ENCODE measurements at regions not wholly inside any gene's neighbourhood (a gene's known extent, or its start where the extent isn't known, plus 50 kb on each side); places are given as distances from the start of the nearest gene placed in this dataset.

DNA sequence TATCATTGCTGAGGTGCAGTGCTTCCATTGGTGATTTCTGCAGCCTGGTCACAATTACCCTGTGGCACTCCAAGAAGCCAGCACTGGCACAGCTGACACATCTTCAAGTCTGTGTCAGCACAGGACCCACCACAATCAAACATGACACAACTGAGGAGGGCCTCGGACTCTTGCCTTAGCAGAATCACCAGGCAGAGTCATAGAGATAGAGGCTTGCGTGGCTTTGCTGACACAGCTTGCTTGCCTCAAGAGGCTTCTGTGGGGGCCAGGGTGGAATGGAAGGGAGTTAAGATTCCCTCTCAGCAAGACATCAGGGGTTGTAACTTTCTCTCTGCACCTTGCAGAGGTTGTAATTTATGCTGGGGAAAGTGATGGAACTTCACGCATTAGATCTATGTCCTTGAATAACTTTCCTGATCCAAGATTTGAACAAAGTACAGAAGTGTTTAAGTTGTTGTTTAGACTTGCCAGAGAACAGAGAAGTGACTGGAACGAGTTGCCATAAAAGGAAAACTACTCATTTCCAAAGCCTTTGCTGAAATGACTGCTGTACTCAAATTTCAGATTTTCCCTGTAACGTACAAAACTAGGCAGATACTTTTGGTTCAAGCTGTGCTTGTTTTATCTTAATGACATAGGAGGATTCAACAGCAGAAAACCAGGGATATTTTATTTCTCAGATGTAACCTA lies 170.7 kb downstream of the DIPK2A start:
- DNase-seq (ENCODE audit: low spot score): no peak

DNA sequence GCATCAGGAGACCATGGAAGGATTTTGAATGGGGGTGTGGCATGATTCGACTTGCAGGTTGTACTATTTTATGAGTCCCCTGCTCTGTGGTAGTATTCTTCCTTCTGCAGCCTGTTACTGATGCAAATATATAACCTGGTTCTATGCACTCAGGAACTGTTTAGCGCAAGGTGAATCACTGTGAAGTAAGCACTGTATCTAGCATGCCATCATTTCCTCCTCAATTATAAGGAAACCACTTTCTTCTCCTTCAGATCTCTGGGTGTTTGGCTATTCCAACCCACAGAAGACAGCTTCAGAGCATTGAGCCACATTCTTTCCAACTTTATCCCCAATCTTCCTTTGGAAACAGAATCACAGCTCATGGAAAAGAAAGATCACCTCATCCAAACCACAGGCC lies 176.7 kb downstream of the DIPK2A start:
- DNase-seq (ENCODE audit: low spot score): no peak

DNA sequence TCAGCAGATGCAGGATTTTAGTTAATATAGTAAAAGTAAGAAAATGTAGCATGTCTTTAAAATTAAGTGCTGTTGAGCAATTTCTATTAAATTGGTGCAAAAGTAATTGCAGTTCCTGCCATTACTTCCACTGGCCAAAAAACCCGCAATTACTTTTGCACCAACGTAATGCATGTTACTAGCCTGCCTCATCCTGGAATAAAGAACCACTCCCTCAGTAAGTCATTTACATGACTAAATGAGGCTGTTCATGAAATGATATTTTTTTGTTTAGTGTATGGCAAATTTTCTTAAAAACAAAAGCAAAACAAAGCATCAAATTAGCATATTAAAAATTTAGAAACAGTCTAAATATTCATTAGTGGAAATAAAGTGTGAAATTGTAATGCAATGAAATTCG lies 180.4 kb downstream of the DIPK2A start:
- no peak for DNase-seq (ENCODE audit: low spot score)

DNA sequence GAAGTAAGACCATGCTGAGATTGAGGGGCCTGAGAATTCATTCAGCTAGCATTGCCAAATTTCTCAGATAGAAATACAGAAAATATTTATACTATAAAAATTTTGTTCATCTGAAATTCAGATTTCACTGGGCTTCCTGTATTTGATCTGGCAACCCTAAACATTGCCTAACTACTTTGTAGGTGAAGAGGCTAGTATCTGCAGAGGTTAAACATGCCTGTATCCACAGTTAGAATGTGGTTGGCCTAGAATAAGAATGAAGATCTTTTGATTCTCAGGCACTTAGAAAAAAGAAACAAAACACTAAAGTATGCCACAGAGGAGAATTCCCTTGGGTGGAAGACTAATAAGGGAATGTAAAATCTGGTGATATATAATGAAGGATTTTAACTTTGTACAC lies 189.0 kb downstream of the DIPK2A start:
- no peak for DNase-seq (ENCODE audit: low spot score)

DNA sequence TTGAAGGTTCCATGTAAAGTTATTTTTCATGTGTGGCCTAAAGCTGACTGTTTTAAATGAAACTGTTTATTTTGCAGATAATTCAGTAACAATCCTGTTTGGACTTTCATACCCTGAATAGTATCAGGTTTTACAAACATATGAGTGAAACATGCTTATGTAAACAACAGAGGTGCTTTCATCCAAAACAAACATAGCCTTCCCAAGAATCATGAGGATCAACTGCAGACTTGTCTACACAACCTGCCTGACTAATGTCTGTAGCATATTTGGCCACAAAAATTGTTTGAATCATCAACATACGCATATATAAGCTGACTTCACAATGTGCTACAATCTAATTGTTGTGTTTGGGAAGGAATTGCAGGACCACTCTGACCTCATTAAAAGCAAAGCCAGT lies 190.4 kb downstream of the DIPK2A start:
- DNase-seq (ENCODE audit: low spot score): no peak

DNA sequence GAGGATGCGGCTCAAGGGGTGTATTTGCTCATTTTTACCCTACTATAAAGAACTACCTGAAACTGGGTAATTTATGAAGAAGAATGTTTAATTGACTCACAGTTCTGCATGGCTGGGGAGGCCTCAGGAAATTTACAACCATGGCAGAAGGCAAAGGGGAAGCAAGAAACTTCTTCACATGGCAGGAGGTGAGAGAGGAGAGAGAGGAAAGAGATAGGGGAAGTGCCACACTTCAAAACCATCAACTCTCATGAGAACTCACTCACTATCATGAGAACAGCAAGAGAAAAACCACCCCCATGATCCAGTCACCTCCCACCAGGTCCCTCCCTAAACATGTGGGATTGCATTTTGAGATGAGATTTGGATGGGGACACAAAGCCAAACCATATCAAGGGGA lies 192.7 kb downstream of the DIPK2A start:
- DNase-seq (ENCODE audit: low spot score): no peak

DNA sequence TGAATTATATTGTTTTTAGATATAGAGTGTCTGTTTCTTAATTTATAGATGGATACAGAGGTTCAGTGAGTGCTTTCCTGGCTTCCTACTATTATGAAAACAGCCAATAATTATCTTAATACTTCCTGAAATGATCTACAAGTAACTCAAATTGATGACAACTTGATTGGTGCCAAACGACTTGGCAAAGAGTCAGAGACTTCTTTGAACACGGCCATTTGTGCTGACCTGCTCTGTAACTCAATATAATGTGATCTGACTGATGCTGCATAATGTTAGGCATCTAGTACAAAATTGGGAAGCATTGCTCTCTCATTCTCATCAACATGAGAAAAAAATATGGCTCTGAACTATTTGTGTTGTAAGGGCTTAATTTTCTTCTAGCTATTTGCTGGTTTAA lies 193.9 kb downstream of the DIPK2A start:
- DNase-seq (ENCODE audit: low spot score): no peak

DNA sequence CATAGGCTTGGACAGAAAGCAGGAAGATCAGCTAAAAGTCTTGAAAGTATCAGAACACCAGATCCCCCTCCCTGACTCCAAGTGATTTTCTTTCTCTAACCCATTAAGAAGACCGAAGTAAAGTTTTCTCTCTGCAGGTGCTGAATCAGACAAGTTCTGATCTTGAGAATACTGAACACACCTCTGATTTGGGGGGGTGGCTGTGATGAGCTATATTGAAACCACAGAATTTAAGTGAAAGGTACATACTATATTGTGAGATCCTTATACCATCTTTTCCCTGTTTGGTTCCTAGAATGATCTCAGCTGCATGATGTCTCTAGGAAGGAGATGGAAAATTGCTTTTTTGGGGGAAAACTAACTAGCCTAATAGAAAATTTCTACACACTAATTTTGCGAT lies 196.0 kb downstream of the DIPK2A start:
- DNase-seq (ENCODE audit: low spot score): no peak

DNA sequence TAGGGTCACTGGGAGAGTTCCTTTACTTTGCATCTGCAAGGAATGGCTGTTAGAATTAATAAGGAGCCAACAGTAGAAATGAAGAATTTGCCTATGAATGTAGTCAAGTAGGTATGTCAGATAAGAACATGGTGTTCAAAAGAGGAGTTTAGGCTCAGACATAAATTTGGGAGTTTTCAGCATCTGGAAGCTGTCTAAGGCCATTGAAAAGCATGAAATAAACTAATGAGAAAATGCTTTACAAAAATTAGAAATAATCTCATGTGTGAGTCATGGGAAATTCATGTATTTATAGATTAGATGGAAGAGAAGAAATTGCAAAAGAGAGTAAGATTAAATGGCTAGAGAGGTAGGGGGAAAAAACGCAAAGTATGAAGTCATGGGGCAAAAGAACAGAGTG lies 201.9 kb downstream of the DIPK2A start:
- no peak for DNase-seq (ENCODE audit: low spot score)

DNA sequence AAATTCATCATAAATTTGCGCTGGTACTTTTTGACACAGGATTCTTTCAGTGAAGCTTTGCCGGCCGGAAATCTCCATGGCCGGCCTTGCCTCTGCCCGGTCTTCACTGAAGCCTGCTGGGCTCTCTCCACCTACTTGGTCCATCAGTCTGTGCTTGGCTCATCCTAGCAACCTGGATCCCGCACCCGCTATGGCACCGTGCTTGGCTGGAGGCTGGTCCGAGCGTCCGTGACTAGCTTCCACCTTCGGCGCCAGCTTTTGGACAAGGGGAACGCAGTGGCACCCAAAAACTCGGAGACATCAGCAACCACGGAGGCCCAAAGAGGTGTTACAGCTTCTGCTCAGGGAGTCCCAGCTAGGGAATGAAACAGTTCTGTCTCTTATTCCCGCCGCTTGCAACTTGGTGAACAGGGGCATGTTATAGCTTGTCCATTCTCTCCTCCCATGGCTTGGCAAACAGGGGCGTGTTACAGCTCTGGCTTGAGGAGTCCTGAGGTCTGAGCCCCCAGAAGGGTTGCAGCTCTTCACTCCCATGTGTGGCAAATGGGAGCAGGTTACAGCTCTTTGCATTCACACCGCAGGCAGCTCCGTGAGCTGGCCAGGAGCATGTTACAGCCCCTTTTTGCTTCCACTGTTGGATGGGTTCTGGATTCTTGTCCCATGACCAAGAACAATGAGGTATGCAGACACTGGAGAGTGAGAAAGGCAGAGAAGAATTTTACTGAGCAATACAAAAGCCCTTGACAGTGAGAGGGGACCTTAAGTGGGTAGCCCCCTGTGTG lies 204.2 kb downstream of the DIPK2A start:
- DNase-seq (ENCODE audit: low spot score): no peak

DNA sequence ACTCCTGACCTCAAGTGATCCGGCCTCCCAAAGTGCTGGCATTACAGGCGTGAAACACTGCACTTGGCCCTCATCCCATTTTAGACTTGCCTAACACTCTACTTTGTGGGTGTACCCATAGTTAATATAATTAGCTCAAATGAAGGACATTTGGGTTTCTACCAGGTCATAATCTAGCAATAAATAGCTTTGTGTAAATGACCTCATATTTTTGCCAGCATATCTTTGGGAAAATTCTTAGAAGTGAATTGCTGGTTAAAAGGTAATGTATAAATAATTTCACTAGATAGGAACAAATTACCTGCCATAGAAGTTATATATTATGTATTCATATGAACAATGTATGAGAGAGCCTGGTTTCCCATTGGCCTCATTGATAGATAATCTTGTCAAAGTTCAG lies 206.0 kb downstream of the DIPK2A start:
- DNase-seq (ENCODE audit: low spot score): no peak

DNA sequence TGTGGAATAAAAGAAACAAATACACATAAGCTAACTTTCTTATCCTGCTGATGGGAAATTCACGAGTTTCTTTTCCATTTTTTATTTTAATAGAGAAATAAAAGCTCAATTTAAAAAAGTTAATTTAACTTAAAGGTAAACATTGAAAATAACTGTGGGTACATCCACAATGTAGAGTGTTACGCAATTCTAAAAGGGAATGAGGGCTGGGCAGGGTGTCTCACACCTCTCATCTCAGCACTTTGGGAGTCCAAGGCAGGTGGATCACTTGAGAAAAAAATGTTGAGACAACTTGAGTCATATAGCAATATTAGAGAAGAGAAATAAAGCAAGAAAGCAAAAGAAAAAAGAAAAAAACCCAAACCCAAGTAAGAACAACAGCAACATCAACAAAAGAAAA lies 207.0 kb downstream of the DIPK2A start:
- DNase-seq (ENCODE audit: low spot score): no peak

DNA sequence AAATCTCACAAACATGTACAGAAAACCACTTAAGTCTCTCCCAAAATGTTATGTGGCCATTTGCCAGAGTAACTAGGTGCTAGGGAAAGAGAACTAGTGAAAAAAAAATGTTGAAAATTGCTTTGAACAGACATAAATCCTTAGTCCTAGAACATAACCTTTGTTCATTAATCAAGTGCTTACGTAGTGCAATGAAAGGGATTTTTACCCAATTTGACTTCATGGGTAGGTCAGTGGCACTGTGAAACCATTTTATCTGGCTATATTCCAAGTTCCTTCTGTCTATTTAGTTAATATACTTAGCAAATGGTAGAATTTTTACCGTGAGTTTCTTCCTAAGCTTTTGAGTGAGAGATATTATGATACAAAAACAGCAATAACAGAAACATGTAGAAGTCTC lies 209.4 kb downstream of the DIPK2A start:
- no peak for DNase-seq (ENCODE audit: low spot score)

DNA sequence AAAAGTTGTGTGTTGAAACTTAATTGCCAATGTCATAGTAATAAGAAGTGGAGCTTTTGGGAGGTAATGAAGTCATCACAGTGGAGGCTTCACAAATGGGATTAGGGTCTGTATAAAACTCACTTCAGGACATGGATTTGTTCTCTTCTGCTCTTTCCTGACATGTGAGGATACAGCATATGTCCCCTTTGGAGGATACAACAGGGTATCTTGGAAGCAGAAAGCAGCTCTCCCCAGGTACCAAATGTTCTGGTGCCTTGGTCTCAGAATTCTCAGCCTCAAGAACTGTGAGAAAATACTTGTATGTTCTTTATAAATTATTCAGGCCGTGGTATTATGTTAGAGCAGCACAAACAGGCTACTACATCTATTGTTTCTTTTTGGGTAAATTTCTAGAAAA lies 210.9 kb downstream of the DIPK2A start:
- DNase-seq (ENCODE audit: low spot score): no peak

DNA sequence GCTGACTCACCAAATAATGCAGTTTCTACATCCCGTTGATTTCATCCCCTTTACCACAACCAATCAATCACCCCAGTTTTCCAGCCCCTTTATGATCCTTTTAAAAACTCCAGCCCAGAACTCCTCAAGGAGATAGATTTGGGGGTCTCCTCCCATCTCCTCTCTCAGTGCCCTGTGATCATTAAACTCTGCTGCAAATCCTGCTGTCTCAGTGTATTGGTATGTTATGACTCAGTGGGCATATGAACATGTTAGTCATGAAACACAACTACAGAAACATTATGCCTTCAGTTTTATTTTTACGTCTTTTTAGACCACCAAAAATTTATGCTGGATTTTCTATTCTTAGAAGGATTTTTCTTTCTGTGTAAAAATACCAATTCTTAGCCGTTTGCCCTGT lies 213.7 kb downstream of the DIPK2A start:
- DNase-seq (ENCODE audit: low spot score): peak; percentile 19

DNA sequence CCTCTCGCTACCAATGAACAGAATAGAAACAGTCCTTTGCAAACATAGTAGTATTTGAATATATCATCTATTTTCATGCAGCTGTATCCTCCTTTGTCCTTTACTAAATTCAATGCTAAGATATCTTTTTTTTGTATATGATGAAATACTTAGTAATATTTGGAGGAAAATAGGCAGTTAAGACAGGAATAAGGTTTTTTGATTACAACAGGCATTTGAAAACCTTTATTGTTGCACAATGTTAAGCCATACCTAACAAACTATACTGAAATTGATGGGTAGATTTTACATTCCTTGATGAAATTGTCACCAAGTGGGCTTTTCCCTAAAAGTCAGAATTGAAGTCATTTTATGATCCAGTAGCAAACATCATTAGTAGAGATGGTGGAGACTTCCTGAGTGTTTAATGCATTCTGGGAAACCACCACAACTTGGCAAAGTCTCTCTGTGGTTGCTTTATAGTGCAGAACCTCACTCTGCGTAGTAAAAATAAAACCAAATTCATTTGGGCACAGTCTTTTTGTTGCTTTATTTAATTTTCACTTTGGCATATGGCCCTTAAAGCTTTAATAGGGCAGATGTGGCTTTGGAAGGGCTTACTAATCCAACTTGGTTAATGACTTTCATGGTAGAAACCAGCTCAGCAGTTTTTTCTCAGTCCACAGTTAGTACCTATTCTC lies 216.0 kb downstream of the DIPK2A start:
- DNase-seq (ENCODE audit: low spot score): no peak

DNA sequence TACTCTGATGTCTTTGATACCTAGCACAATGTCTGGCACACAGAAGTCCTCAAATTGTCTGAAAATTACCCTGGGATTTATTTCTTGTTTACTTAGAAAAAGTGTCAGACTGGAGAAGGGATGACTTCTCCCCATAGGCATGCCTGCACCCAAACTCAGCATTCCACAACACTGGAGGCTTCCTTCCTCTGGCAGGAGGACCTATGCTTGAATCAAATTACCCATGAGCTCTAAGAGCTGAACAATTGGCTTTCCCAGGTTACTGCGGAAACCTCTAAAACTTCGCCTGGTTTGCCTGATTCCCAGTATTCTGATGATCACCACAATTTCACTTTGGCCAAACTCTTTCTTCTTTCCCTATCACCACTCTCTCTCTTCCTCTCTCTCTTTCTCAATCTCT lies 217.4 kb downstream of the DIPK2A start:
- no peak for DNase-seq (ENCODE audit: low spot score)

DNA sequence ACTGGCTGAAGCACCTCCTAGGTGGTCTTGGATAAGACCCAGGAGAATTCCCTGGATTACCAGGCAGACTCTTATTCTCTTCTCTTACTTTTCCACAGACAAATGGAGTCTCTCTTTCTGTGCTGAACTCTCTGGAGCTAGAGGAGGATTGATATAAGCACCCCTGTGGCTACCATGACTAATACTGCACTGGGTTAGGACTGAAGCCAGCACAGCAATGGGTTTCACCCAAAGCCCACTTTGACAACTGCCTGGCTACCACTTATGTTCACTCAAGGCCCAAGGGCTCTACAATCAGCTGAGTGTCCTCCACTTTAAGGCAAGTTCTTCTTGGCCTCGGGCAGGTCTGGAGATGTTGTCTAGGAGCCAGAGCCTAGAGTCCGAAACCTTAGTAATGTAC lies 225.5 kb downstream of the DIPK2A start:
- DNase-seq (ENCODE audit: low spot score): no peak

DNA sequence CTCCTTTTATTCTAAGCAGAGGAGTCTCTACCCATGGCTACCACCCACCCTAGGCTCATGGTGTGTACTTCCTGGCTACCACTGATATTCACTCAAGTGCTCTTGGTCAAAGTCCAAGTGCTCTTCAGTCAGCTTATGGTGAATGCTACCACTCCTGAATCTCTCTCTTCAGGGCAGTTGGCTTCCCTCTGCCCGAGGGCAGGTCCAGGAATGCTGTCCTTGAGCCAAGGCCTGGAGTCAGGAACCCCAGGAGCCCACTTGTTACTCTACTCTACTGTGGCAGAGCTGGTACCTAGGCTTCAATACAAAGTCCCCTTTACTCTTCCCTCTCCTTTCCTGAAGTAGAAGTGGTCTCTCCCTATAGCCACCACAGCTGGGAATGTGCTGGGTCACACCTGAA lies 226.0 kb downstream of the DIPK2A start:
- no peak for DNase-seq (ENCODE audit: low spot score)

DNA sequence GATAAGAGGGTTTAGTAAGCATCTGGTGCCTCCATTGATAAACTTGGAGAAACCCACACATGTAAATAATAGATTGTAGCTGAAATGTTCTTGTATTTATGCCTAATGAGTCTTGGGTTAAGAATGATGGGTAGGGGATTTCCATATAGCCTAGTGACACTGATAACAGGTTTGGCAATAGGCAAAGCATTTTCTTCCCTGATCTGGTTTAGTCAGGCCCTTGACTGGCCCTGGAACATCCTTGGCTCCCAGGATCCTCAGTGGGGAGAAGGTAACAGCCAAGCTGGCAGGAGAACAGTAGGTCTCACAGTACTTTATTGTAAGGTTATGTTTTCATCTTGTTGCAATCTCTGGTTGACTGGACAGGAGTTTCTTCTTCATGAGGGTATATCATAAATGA lies 228.4 kb downstream of the DIPK2A start:
- no peak for DNase-seq (ENCODE audit: low spot score)

DNA sequence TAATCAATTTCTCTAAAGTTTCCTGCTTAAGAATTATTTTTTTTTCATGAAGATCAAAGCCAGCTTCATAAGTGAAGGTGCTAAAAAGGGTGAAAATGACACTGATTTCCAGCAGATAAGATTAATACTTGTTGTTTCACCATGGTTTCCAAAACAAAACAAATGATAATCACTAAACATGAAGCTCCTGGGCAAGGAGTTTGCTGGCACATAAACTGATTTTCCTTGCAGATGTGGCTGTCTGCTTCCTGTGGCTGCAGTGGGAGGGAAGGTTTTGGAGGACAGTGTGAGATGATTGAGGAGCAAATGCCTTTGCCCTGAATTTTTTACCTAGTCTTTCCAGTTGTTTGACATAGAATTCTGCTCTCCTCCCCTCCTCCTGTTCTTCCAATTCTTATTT lies 228.8 kb downstream of the DIPK2A start:
- no peak for DNase-seq (ENCODE audit: low spot score)

DNA sequence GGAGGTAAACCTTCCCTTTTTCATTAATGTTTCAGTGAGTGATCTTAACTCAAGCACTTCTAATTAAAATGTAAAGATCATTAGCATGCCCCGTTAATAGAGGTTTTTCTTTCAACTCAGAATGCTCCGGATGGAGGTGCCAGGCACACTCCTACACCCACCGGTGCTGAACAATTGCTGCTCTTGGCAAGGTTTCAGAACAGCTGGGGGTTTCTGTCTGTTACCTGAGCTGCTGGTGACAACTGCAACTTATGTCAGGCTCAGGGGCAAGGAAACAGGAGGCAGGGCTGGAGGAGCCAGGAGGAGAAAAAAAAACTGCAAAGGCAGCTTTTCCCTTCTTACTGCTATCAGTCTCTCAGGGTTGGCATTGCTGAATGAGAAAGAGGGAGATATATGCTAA lies 250.1 kb downstream of the DIPK2A start:
- DNase-seq (ENCODE audit: low spot score): no peak

DNA sequence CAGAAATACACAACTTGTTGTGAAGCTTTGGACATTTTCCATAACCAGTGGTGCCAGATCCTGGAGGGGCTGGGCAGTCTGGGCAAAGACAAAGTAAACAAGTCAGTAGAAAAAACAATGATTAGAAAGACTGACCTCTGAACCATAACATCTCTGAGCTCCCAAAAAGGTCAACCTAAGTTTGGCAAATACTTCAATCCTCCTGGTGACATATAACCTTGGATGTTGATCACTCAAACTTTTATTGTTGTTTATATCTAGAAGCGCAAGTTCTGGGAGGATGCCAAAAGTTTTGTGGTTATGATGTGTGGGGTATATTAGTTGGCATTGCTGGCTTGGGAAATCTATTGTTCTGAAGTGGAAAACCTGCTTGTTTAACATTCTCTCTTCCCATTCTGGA lies 257.7 kb downstream of the DIPK2A start:
- DNase-seq (ENCODE audit: low spot score): no peak
